T1000 (cell line): ENCODE measurements at regions not wholly inside any gene's neighbourhood (a gene's known extent, or its start where the extent isn't known, plus 50 kb on each side); places are given as distances from the start of the nearest gene placed in this dataset.

Source experiments
- DNase-seq: peaks from one replicate; lab custom pipeline; 2025; ENCODE audit warnings: mixed read lengths; lab: John Stamatoyannopoulos, UW

GRCh38 chr10:44300666-44301649 is 83.9 kb downstream of the CXCL12 start:
- DNase-seq: peak; percentile 92

GRCh38 chr10:44298713-44299112 is 86.2 kb downstream of the CXCL12 start:
- DNase-seq: no peak

- no peak for DNase-seq
Observed at GRCh38 chr10:44297963-44298362, 86.9 kb downstream of the CXCL12 start.

- no peak for DNase-seq
Observed at GRCh38 chr10:44295644-44296241, 89.2 kb downstream of the CXCL12 start.

GRCh38 chr10:44294726-44295412 is 90.0 kb downstream of the CXCL12 start:
- no peak for DNase-seq

GRCh38 chr10:44293842-44294241 is 91.1 kb downstream of the CXCL12 start:
- DNase-seq: no peak

- DNase-seq: no peak
Observed at GRCh38 chr10:44293306-44293778, 91.6 kb downstream of the CXCL12 start.

- DNase-seq: no peak
Observed at GRCh38 chr10:44292390-44293002, 92.4 kb downstream of the CXCL12 start.

- no peak for DNase-seq
Observed at GRCh38 chr10:44291091-44291490, 93.8 kb downstream of the CXCL12 start.

GRCh38 chr10:44289125-44289524 is 95.8 kb downstream of the CXCL12 start:
- DNase-seq: no peak

- no peak for DNase-seq
Observed at GRCh38 chr10:44287408-44287807, 97.5 kb downstream of the CXCL12 start.

GRCh38 chr10:44284198-44285084 is 100.5 kb downstream of the CXCL12 start:
- no peak for DNase-seq

GRCh38 chr10:44282626-44283300 is 102.1 kb downstream of the CXCL12 start:
- no peak for DNase-seq

GRCh38 chr10:44281662-44282061 is 103.2 kb downstream of the CXCL12 start:
- no peak for DNase-seq

GRCh38 chr10:44281089-44281613 is 103.7 kb downstream of the CXCL12 start:
- no peak for DNase-seq

- DNase-seq: no peak
Observed at GRCh38 chr10:44280226-44281014, 104.5 kb downstream of the CXCL12 start.

GRCh38 chr10:44279426-44280126 is 105.3 kb downstream of the CXCL12 start:
- DNase-seq: no peak

GRCh38 chr10:44278837-44279324 is 106.0 kb downstream of the CXCL12 start:
- no peak for DNase-seq
